Ovary (tissue), 3 donors: ENCODE measurements at regions not wholly inside any gene's neighbourhood (a gene's known extent, or its start where the extent isn't known, plus 50 kb on each side); places are given as distances from the start of the nearest gene placed in this dataset.

Experiments
- CTCF ChIP-seq, 3 donors: fragments of 450-650 bp in 2 of 3; fragments of 200-600 bp in 1 of 3; IDR thresholded peaks; one replicate each; pipeline versions ENCODE4 v1.5.1 to v1.8.0; 2016 to 2022; ENCODE audit warnings: antibody characterized with exemption in 3 of 3, mild to moderate bottlenecking in 1 of 3
- POLR2A ChIP-seq: fragments of 450-650 bp; IDR thresholded peaks from one replicate; pipeline ENCODE4 v1.6.1; 2017; ENCODE audit warnings: antibody characterized with exemption, mild to moderate bottlenecking, moderate library complexity
- donor health status: DM: no; HTN: no; CAD: no.

GRCh38 chr6:33888183-33888582 is 84.4 kb upstream of the MLN start:
- no peak for TF ChIP-seq CTCF (IDR thresholded peaks at IDR 0.05)
- no peak for TF ChIP-seq POLR2A
